GM21717 (cell line): ENCODE measurements at regions not wholly inside any gene's neighbourhood (a gene's known extent, or its start where the extent isn't known, plus 50 kb on each side); places are given as distances from the start of the nearest gene placed in this dataset.
"Not testable (repeated sequence)": the region's sequence is repeated elsewhere in the genome, so short reads cannot be mapped to it uniquely, and the experiment has no call there.

Experiments used
- ATAC-seq: cut with Tn5 transposase; IDR thresholded peaks from one replicate; pipeline ENCODE4 v1.9.1; 2021; ENCODE audit warnings: mild to moderate bottlenecking, moderate library complexity; ENCODE audit not compliant: unreplicated experiment

- ATAC-seq: not testable (repeated sequence)
Observed at GRCh38 chr7:32816409-32816948, 75.1 kb downstream of the KBTBD2 start.

- not testable (repeated sequence) for ATAC-seq
Observed at GRCh38 chr7:32814779-32815178, 76.8 kb downstream of the KBTBD2 start.

DNA sequence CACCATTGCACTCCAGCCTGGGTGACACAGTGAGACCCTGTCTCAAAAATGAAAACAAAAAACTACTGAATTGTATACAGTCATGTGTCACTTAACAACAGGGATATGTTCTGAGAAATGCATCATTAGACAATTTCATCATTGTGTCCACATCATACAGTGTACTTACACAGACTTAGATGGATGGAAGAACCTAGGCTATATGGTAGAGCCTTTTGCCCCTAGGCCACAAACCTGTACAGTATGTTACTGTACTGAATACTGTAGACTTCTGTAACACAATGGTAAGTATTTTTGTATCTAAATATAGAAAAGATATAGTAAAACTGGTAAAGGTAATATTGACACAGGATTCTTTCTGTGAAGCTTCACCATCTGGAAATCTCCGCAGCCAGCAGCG lies 81.7 kb downstream of the KBTBD2 start:
- ATAC-seq: no peak

DNA sequence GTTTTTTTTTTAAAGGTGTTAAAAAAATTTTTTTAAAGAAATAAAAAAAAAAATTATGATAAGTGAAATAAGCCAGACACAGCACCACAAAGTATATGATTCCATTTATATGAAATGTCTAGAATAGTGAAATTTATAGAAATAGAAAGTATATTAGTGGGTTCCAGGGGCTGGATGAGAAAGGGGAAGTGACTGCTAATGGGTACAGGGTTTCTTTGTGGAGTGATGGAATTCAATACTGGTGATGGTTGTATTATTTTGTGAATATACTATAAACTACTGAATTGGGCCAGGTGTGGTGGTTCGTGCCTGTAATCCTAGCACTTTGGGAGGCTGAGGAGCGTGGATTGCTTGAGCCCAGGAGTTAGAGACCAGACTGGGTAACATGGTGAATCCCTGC lies 82.2 kb downstream of the KBTBD2 start:
- ATAC-seq: no peak

- no peak for ATAC-seq
Observed at GRCh38 chr7:32803406-32804141, 88.0 kb downstream of the KBTBD2 start.

DNA sequence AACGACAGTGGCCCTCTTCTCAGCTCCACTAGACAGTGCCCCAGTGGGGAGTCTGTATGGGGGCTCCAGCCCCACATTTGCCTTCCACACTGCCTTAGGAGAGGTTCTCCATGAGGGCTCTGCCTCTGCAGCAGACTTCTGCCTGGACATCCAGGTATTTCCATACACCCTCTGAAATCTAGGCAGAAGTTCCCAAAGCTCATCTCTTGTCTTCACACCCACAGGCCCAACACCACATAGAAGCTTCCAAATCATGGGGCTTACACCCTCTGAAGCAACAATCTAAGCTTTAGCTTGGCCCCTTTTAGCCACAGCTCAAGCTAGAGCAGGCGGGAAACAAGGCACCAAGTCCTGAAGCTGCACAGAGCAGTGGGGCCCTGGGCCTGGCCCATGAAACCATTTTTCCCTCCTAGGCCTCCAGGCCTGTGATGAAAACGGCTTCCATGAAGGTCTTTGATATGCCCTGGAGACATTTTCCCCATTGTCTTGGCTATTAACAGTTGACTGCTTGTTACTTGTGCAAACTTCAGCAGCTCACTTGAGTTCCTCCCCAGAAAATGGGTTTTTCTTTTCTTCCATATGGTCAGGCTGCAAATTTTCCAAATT lies 89.2 kb downstream of the KBTBD2 start:
- ATAC-seq: no peak

DNA sequence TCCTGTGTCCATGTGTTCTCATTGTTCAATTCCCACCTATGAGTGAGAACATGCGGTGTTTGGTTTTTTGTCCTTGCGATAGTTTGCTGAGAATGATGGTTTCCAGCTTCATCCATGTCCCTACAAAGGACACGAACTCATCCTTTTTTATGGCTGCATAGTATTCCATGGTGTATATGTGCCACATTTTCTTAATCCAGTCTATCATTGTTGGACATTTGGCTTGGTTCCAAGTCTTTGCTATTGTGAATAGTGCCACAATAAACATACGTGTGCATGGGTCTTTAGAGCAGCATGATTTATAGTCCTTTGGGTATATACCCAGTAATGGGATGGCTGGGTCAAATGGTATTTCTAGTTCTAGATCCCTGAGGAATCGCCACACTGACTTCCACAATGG lies 98.5 kb downstream of the KBTBD2 start:
- not testable (repeated sequence) for ATAC-seq

- ATAC-seq: not testable (repeated sequence)
Observed at GRCh38 chr7:32790766-32791430, 100.7 kb downstream of the KBTBD2 start.

DNA sequence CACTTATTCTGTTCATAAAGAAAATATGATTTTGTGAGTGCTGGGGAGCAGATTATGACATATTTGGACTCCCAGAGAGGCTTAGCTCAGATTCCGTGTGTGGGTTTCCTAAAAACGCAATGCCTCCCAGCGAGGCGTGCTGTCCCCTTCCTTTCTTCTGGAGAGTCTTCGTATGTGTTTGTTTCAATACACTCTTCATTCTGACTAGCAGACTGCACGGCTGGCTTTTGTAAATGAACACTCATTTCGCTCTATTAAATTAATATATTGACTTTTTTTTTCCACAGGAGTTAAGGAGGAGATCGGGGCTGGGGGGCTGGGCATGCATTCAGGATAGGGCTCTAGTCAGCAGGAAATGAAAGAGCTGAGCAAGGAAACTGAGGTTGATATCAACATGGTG lies 102.3 kb downstream of the KBTBD2 start:
- not testable (repeated sequence) for ATAC-seq

GRCh38 chr7:32788174-32788573 lies 103.4 kb downstream of the KBTBD2 start:
- not testable (repeated sequence) for ATAC-seq

GRCh38 chr7:32785365-32785944 lies 106.1 kb downstream of the KBTBD2 start:
- ATAC-seq: not testable (repeated sequence)

GRCh38 chr7:32779895-32780294 lies 111.7 kb downstream of the KBTBD2 start:
- ATAC-seq: not testable (repeated sequence)

DNA sequence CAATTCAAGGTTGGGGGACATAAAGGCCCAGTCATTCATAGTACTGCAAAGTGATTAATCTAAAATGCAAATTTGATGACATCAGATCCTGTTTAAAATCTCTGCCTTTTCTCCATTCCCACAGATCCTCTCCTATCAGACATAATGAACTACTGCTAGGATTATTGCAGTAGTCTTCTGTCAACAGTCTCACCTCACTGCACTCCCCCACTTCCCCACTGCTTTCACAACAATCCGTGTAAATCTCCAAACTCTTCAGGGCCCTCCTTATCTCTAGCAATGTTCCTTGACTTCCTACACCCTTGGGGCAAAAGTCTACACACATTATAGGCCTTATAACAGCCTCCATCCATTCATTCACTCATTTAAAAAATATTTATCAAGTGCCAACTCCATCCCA lies 112.4 kb downstream of the KBTBD2 start:
- ATAC-seq: no peak

DNA sequence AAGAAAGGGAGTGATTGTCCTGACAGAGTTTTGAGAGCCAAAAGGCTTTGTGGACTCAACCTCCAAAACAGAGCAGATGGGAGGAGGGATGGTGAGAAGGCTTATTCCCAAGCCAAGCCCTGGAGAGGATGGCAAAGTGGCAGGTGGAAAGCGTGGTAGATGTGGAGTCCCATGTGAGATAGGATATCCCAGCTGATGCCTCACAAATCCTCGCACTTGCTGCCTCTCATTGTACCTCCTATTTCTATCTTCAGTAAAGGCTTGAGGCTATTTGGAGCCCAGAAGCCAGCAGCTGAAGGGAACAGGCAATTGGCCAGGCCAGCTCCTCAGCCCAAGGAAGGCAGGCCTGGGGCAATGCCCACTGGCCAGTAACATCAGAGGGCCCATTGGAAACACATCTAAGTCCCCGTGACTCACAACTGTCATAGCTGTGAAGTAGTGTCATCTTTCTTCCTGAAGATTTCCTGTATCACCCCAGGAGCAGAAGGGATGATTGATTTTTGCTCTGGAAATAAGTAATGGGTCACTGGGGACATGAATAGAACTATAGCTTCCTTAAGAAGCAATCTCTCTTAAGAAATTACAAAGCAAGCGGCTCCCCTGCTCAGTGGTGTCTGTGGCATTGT lies 114.4 kb downstream of the KBTBD2 start:
- ATAC-seq: not testable (repeated sequence)

GRCh38 chr7:32776318-32776717 lies 115.2 kb downstream of the KBTBD2 start:
- not testable (repeated sequence) for ATAC-seq

DNA sequence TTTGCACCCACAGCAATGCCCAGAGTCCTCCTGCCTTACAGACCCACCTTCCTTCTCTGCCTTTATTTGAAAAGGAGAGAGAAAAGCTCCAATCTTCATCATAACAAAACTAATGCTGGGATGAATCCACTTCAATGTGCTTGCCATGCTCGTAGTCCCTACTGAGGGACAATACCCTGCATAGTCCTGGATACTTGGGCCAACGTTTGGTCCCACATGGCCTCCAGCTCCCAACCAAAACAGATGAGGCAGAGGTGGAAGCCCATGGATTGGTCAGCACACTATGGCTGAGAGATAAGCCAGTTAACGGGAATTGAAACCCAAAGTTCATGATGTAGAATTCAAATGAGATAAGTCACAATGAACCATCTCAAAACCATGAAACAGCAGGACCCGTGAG lies 115.8 kb downstream of the KBTBD2 start:
- not testable (repeated sequence) for ATAC-seq

- no peak for ATAC-seq
Observed at GRCh38 chr7:32774541-32774951, 117.0 kb downstream of the KBTBD2 start.

DNA sequence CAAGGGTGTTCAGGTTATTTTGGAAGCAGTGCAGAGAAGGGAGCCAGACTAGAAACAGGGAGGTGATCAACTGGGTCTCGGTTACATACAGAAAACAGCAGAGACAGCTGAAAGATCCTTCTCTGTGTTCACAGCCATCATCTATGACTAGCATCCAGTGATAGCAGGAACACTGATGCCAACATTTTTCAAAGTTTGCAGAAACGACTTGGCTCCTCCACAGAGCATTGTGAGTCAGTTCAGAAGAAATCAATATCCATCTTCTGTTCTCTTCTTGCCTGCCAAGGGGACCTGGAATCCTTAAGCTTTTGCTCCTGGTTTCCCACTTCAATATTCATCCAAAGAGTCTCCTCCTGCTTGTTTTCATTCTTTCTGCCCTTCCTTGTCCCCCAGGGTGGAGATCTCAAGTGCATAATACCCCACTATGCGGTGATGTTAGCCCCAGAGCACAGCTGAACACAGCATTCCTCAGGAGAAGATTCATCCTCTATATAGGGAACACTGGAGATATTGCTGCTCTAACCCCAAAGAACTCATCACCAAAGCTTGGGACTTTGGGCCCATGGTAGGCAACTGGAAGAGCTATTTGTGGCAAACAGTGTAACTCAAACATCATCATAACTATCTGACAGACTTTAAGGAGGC lies 122.6 kb downstream of the KBTBD2 start:
- ATAC-seq: not testable (repeated sequence)

- ATAC-seq: not testable (repeated sequence)
Observed at GRCh38 chr7:32768338-32768737, 123.2 kb downstream of the KBTBD2 start.

DNA sequence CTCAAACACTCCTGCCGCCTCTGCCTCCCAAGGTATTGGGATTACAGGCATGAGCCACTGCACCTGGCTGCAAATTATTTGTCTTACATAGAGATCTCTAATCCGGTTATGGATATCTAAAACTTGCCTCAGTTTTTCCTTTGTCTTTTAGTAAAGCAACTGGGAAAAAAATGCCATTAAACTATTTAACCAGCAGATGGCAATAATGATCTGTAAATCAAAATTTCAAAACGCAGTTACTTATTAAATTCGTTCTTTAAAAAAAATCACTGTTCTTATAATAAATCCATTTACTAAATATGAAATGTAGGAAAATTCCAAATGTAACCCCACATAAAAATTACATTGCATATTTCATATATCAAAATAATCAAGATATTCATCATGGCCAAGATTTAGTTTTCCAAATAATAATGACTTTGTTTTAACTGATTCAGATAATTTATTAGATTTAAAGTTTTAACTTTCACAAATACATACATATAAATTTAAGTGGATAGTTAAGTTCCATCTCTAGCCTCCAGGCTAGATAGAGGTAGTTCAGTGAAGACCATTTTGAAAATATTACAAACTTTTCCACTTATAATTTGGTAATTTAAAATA lies 125.8 kb downstream of the KBTBD2 start:
- ATAC-seq: not testable (repeated sequence)
